HCT116 (cell line): ENCODE measurements at regions not wholly inside any gene's neighbourhood (a gene's known extent, or its start where the extent isn't known, plus 50 kb on each side); places are given as distances from the start of the nearest gene placed in this dataset.

Source experiments
- ATAC-seq: fragments of 200-7000 bp; cut with Tn5 transposase; 2 replicates; pipeline ENCODE4 v1.9.1; 2020; ENCODE audit warnings: mild to moderate bottlenecking, moderate library complexity
- BruUV-seq: library from RNA; stranded (reverse); fragments of 400-500 nt; replicated peaks from 2 replicates; lab custom pipeline; 2021; lab: Mats Ljungman, UMichigan
- CTCF ChIA-PET: fragments of 300-600 bp; sonication (Branson Sonifier 250); formaldehyde crosslinking; loops from one replicate; lab custom pipeline; 2021; ENCODE audit warnings: antibody characterized with exemption; lab: Charles Lee
- POLR2A ChIA-PET: fragments of 300-600, 350-600 bp; sonication (Branson Sonifier 250); formaldehyde crosslinking; loops from one replicate; lab custom pipeline; 2021; ENCODE audit warnings: antibody characterized with exemption; lab: Charles Lee
- RAD21 ChIA-PET, 2 experiments: fragments of 300-600 bp; sonication (Branson Sonifier 250); formaldehyde crosslinking; loops; one replicate each; lab custom pipeline; 2023; ENCODE audit warnings: low total read pairs in 2 of 2; ENCODE audit not compliant: uncharacterized antibody in 2 of 2, unreplicated experiment in 2 of 2, low non-redundant PET in 1 of 2; lab: Charles Lee
- DNase-seq: peaks from one replicate; pipeline ENCODE4 v3.0.0-alpha.2; 2010; ENCODE audit warnings: low read depth, low spot score
- H2AFZ ChIP-seq: fragments of 200-600 bp; shearing (Covaris generic), sonication (generic); 2 replicates; pipeline ENCODE4 v1.6.1; 2017; ENCODE audit warnings: low read depth, mixed run types, mixed read lengths, antibody characterized with exemption, low read length; ENCODE audit not compliant: poor library complexity, severe bottlenecking
- H3K27ac ChIP-seq: 2 replicates; pipeline ENCODE4 v1.5.1; 2012; ENCODE audit warnings: low read depth, low read length
- H3K27me3 ChIP-seq: fragments of 200-600 bp; sonication (generic); 2 replicates; pipeline ENCODE4 v1.6.1; 2016; ENCODE audit warnings: mixed run types, low read length, mixed read lengths; ENCODE audit not compliant: insufficient read depth
- H3K36me3 ChIP-seq, 2 experiments: fragments of 200-500 bp in 1 of 2; fragments of 200-600 bp in 1 of 2; sonication (Bioruptor generic) in 1 of 2; sonication (generic) in 1 of 2; 2 replicates each; pipeline versions ENCODE4 v1.5.1 to v1.6.1; 2014 to 2016; ENCODE audit warnings: low read length in 2 of 2, inconsistent platforms in 1 of 2, mixed read lengths in 1 of 2, mixed run types in 1 of 2; ENCODE audit not compliant: insufficient read depth in 2 of 2, control insufficient read depth in 1 of 2
- H3K4me1 ChIP-seq, 2 experiments: fragments of 200-600 bp in 1 of 2; sonication (generic) in 1 of 2; 2 replicates each; pipeline versions ENCODE4 v1.5.1 to v1.6.1; 2012 to 2017; ENCODE audit warnings: low read length in 2 of 2, inconsistent platforms in 1 of 2, mild to moderate bottlenecking in 1 of 2, mixed read lengths in 1 of 2, mixed run types in 1 of 2, moderate library complexity in 1 of 2; ENCODE audit not compliant: insufficient read depth in 2 of 2, control insufficient read depth in 1 of 2
- H3K4me2 ChIP-seq: fragments of 200-600 bp; sonication (generic); 2 replicates; pipeline ENCODE4 v1.6.1; 2017; ENCODE audit warnings: mixed run types, low read length, mixed read lengths
- H3K4me3 ChIP-seq, 2 experiments: fragments of 200-600 bp in 1 of 2; sonication (generic) in 1 of 2; replicated peaks in 1 of 2; 2 replicates each; pipeline ENCODE4 v1.5.1; 2011 to 2016; ENCODE audit warnings: low read length in 2 of 2, control low read depth in 1 of 2, low read depth in 1 of 2, mild to moderate bottlenecking in 1 of 2, mixed read lengths in 1 of 2, mixed run types in 1 of 2
- H3K79me2 ChIP-seq: fragments of 200-600 bp; sonication (generic); 2 replicates; pipeline ENCODE4 v1.6.1; 2017; ENCODE audit warnings: mild to moderate bottlenecking, mixed run types, low read length, moderate library complexity, mixed read lengths; ENCODE audit not compliant: insufficient read depth
- H3K9ac ChIP-seq: fragments of 200-600 bp; sonication (generic); 2 replicates; pipeline ENCODE4 v1.6.1; 2016; ENCODE audit warnings: low read length, mixed read lengths
- H3K9me2 ChIP-seq: fragments of 200-600 bp; sonication (generic), shearing (Covaris generic); 2 replicates; pipeline ENCODE4 v1.6.1; 2017; ENCODE audit warnings: mixed run types, mild to moderate bottlenecking, moderate library complexity; ENCODE audit not compliant: insufficient read depth
- H3K9me3 ChIP-seq, 2 experiments: fragments of 200-500 bp in 1 of 2; fragments of 200-600 bp in 1 of 2; sonication (Bioruptor generic) in 1 of 2; sonication (generic) in 1 of 2; 2 replicates each; pipeline ENCODE4 v1.6.1; 2014 to 2017; ENCODE audit warnings: low read length in 2 of 2, mixed read lengths in 2 of 2, inconsistent platforms in 1 of 2, low read depth in 1 of 2, mild to moderate bottlenecking in 1 of 2, mixed run types in 1 of 2, moderate library complexity in 1 of 2; ENCODE audit not compliant: control insufficient read depth in 1 of 2, insufficient read depth in 1 of 2
- H4K20me1 ChIP-seq: fragments of 200-600 bp; sonication (generic), shearing (Covaris generic); 2 replicates; pipeline ENCODE4 v1.6.1; 2017; ENCODE audit warnings: mixed run types, mild to moderate bottlenecking, moderate library complexity; ENCODE audit not compliant: insufficient read depth
- CEBPB ChIP-seq: IDR thresholded peaks from 2 replicates; pipeline ENCODE4 v1.6.1; 2012; ENCODE audit warnings: low read depth
- EGR1 ChIP-seq: IDR thresholded peaks from 2 replicates; pipeline ENCODE4 v1.6.1; 2012; ENCODE audit warnings: low read depth
- ELF1 ChIP-seq: IDR thresholded peaks from 2 replicates; pipeline ENCODE4 v1.6.1; 2012; ENCODE audit warnings: low read depth, borderline replicate concordance
- EZH2 ChIP-seq: fragments of 200-600 bp; sonication (generic); IDR thresholded peaks from 2 replicates; pipeline ENCODE4 v1.6.1; 2017; ENCODE audit warnings: antibody characterized with exemption, mixed run types
- EZH2phosphoT487 ChIP-seq: fragments of 200-600 bp; IDR thresholded peaks from 2 replicates; pipeline ENCODE4 v1.6.1; 2018; ENCODE audit warnings: antibody characterized with exemption, borderline replicate concordance
- FOSL1 ChIP-seq: IDR thresholded peaks from 2 replicates; pipeline ENCODE4 v1.6.1; 2012; ENCODE audit warnings: low read depth
- SP1 ChIP-seq: IDR thresholded peaks from 2 replicates; pipeline ENCODE4 v1.6.1; 2012; ENCODE audit warnings: low read depth
- SRF ChIP-seq: IDR thresholded peaks from 2 replicates; pipeline ENCODE4 v1.6.1; 2012; ENCODE audit warnings: low read depth
- TCF7L2 ChIP-seq: IDR thresholded peaks from 2 replicates; pipeline ENCODE4 v1.7.0; 2011; ENCODE audit warnings: borderline replicate concordance, inconsistent platforms; ENCODE audit not compliant: insufficient read depth, insufficient read length; ENCODE audit errors: extremely low read depth
- ZFX ChIP-seq: fragments of 450-650 bp; IDR thresholded peaks from 2 replicates; pipeline ENCODE4 v1.6.1; 2017
- intact Hi-C: fragments of 100-400 bp; cut with micrococcal nuclease; formaldehyde crosslinking; loops from 2 replicates; pipeline ENCODE4 v1.10.0; 2022
- TF ChIP-seq, protein P1 (sequence below): IDR thresholded peaks from 2 replicates; pipeline ENCODE4 v1.6.1; 2011; ENCODE audit warnings: mild to moderate bottlenecking, low read length, moderate library complexity; ENCODE audit not compliant: insufficient replicate concordance; ENCODE audit errors: extremely low read depth
- TF ChIP-seq, protein P2 (sequence below): IDR thresholded peaks from 2 replicates; pipeline ENCODE4 v1.6.1; 2012; ENCODE audit warnings: low read depth

GRCh38 chr7:67523713-67524112 is 527.1 kb downstream of the TYW1 start:
- no peaks in the 10 kb centered on the region for H3K4me1 ChIP-seq
- POLR2A ChIA-PET, result no interaction called here
- H3K36me3 ChIP-seq, result no peaks in the 10 kb centered on the region
- no peaks in the 10 kb centered on the region for H3K27me3 ChIP-seq
- no peak overlapping the region for H2AFZ ChIP-seq
- BruUV-seq, result no TSS peak
- ATAC-seq (no peak), DNase-seq (no peak)
- no peaks in the 10 kb centered on the region for H3K79me2 ChIP-seq
- H3K9me3 ChIP-seq, result no peaks in the 10 kb centered on the region
- CTCF ChIA-PET, result no interaction called here
- H3K4me3 ChIP-seq, result no peak overlapping the region
- RAD21 ChIA-PET, result no interaction called here
- H3K4me2 ChIP-seq, result no peak overlapping the region
- no peaks in the 10 kb centered on the region for H3K9me2 ChIP-seq
- no peak overlapping the region for H3K27ac ChIP-seq
- no peak overlapping the region for H3K9ac ChIP-seq
- intact Hi-C loops, result no loop called here
- no peak for TF ChIP-seq ZFX
- no peak for TF ChIP-seq EZH2phosphoT487
- TF ChIP-seq EZH2, result no peak
- TF ChIP-seq, protein P1, sequence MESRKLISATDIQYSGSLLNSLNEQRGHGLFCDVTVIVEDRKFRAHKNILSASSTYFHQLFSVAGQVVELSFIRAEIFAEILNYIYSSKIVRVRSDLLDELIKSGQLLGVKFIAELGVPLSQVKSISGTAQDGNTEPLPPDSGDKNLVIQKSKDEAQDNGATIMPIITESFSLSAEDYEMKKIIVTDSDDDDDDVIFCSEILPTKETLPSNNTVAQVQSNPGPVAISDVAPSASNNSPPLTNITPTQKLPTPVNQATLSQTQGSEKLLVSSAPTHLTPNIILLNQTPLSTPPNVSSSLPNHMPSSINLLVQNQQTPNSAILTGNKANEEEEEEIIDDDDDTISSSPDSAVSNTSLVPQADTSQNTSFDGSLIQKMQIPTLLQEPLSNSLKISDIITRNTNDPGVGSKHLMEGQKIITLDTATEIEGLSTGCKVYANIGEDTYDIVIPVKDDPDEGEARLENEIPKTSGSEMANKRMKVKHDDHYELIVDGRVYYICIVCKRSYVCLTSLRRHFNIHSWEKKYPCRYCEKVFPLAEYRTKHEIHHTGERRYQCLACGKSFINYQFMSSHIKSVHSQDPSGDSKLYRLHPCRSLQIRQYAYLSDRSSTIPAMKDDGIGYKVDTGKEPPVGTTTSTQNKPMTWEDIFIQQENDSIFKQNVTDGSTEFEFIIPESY, result no peak
- TF ChIP-seq CEBPB, result no peak
- no peak for TF ChIP-seq FOSL1
- TF ChIP-seq, protein P2, sequence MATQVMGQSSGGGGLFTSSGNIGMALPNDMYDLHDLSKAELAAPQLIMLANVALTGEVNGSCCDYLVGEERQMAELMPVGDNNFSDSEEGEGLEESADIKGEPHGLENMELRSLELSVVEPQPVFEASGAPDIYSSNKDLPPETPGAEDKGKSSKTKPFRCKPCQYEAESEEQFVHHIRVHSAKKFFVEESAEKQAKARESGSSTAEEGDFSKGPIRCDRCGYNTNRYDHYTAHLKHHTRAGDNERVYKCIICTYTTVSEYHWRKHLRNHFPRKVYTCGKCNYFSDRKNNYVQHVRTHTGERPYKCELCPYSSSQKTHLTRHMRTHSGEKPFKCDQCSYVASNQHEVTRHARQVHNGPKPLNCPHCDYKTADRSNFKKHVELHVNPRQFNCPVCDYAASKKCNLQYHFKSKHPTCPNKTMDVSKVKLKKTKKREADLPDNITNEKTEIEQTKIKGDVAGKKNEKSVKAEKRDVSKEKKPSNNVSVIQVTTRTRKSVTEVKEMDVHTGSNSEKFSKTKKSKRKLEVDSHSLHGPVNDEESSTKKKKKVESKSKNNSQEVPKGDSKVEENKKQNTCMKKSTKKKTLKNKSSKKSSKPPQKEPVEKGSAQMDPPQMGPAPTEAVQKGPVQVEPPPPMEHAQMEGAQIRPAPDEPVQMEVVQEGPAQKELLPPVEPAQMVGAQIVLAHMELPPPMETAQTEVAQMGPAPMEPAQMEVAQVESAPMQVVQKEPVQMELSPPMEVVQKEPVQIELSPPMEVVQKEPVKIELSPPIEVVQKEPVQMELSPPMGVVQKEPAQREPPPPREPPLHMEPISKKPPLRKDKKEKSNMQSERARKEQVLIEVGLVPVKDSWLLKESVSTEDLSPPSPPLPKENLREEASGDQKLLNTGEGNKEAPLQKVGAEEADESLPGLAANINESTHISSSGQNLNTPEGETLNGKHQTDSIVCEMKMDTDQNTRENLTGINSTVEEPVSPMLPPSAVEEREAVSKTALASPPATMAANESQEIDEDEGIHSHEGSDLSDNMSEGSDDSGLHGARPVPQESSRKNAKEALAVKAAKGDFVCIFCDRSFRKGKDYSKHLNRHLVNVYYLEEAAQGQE, result no peak
- TF ChIP-seq ELF1, result no peak
- TF ChIP-seq SRF, result no peak
- TF ChIP-seq TCF7L2, result no peak
- TF ChIP-seq SP1, result no peak
- TF ChIP-seq EGR1, result no peak
- no peaks in the 10 kb centered on the region for H4K20me1 ChIP-seq
